ENCODE measurements at regions not wholly inside any gene's neighbourhood (a gene's known extent, or its start where the extent isn't known, plus 50 kb on each side); places are given as distances from the start of the nearest gene placed in this dataset.

DNA sequence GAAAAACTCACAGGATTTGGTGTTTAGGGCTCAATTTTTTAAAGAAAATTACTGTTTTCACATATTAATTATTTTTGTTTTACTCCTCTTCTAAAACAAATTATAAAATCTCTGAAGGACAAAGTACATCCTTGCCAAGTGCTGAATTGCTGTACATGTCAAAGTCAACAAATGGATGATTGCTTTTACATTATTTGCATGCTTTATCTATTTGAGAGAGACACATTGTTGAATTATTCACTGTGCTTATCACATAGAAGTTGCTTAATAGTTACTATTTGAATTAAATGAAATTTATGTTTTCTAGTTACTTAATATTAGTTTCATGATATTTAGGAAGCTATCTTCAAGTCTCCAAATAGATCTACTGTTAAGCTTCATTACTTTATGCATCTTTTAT lies 318.6 kb upstream of the PTCHD4 start:
- no peaks in the 10 kb centered on the region for H3K36me3 ChIP-seq
- no peaks in the 10 kb centered on the region for H3K27me3 ChIP-seq

DNA sequence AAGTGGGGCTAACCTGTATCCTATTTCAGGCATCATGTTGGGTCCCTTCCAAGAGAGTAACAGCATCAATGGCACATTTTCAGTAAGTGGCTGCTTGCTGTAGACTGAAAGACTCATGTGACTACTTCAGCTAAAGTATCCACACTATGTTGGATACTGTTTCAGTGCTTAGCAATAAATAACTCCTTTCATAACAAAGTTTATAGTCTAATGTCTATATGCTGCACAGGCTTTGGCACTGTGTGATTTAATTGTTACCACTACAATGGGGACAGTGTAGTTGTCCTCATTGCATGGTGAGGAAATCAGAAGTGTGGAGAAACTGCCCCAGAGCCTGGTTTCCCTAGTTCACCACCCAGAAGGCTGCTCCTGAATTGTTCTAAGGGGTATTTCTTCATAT lies 318.0 kb upstream of the PTCHD4 start:
- DNase-seq (ENCODE audit: low spot score), result no peak
- no peaks in the 10 kb centered on the region for H3K36me3 ChIP-seq

More for the DNA sequence above, 318.6 kb upstream of the PTCHD4 start:
- DNase-seq (ENCODE audit: low spot score), result no peak
- TF ChIP-seq, protein P1, sequence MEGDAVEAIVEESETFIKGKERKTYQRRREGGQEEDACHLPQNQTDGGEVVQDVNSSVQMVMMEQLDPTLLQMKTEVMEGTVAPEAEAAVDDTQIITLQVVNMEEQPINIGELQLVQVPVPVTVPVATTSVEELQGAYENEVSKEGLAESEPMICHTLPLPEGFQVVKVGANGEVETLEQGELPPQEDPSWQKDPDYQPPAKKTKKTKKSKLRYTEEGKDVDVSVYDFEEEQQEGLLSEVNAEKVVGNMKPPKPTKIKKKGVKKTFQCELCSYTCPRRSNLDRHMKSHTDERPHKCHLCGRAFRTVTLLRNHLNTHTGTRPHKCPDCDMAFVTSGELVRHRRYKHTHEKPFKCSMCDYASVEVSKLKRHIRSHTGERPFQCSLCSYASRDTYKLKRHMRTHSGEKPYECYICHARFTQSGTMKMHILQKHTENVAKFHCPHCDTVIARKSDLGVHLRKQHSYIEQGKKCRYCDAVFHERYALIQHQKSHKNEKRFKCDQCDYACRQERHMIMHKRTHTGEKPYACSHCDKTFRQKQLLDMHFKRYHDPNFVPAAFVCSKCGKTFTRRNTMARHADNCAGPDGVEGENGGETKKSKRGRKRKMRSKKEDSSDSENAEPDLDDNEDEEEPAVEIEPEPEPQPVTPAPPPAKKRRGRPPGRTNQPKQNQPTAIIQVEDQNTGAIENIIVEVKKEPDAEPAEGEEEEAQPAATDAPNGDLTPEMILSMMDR (IDR thresholded peaks at IDR 0.05), result no peak
- Histone ChIP-seq H3K9me3 (no peaks in the 10 kb centered on the region), H3K27ac (no peak overlapping the region), H3K4me1 (no peaks in the 10 kb centered on the region), H3K4me3 (no peak overlapping the region)

DNA sequence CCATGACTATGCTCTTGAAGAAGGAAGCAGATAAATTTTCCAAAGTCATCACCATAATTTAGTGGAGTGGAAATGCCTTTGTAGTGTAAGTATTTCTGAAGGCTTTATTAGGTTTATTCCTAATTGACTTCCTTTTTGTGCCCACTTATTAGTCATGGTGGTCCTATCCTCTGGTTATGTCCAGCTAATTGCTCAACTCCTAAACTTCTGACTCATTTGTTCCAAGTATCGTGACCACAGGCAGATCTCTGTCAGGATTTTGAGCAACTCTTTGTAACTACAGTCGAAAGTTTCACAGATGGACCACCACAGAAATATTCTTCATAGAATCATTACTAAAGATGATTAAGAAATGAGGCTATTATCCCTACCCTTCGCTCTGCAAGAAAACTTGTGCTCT lies 315.6 kb upstream of the PTCHD4 start:
- Histone ChIP-seq H3K27me3 (no peaks in the 10 kb centered on the region), H3K4me3 (no peak overlapping the region), H3K4me1 (no peaks in the 10 kb centered on the region), H3K36me3 (no peaks in the 10 kb centered on the region), H3K27ac (no peak overlapping the region), H3K9me3 (no peaks in the 10 kb centered on the region)
- DNase-seq (ENCODE audit: low spot score), result no peak
- TF ChIP-seq, protein P1 (IDR thresholded peaks at IDR 0.05), result no peak

More for the DNA sequence above, 318.0 kb upstream of the PTCHD4 start:
- Histone ChIP-seq H3K4me3 (no peak overlapping the region), H3K4me1 (no peaks in the 10 kb centered on the region), H3K27ac (no peak overlapping the region), H3K27me3 (no peaks in the 10 kb centered on the region), H3K9me3 (no peaks in the 10 kb centered on the region)
- TF ChIP-seq, protein P1 (IDR thresholded peaks at IDR 0.05), result no peak

DNA sequence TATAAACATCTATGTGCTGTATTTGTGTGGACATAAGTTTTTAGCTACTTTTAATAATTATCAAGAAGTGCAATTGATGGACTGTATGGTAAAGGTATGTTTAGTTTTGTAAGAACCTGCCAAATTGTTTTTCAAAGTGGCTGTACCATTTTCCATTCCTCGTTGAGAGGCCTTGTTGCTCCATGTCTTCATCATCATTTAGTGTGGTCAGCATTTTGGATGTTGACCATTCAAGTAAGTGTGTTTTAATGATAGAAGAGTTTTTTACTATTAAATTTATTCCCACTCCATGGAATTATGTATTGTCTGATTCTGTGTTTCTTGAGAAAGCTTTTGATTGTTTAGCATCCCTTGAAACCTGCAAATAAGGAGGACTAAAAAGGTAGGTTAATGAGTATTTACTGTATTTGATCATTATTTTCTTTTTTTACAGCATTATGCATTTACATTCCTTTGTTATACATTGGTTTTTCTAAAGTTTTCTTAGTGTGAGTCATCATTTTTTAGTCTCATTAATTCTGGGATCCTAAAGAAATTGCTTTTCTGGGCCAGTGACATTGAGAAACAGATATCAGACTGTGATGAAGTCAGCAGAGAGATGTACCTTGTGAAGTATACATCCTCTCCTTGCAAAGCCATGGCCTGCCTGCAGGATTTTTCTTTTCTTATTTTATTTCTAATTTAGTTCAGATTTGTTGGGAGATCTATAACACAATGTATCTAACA lies 312.8 kb upstream of the PTCHD4 start:
- Histone ChIP-seq H3K27ac (no peak overlapping the region), H3K9me3 (no peaks in the 10 kb centered on the region), H3K27me3 (no peaks in the 10 kb centered on the region), H3K36me3 (no peaks in the 10 kb centered on the region), H3K4me1 (no peaks in the 10 kb centered on the region), H3K4me3 (no peak overlapping the region)
- TF ChIP-seq, protein P1 (IDR thresholded peaks at IDR 0.05), result no peak
- DNase-seq (ENCODE audit: low spot score), result no peak

DNA sequence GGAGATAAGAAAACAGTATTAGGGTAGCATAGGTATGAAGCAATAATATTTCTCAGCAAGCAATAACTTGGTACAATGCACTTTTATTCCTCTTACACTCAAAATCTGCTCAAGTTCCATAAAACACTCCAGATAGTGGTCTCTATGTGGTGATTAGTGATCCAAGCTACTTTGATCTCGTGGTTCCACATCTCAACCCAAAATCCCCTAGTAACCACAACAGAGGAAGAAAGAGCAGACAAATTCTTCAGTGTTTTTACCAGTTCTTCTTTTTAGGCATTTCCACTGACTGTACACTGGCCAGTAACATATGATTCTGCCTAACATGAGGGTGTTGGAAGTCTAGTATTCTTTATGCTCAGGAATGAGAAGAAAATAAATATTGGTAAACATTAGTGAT lies 309.0 kb upstream of the PTCHD4 start:
- Histone ChIP-seq H3K4me1 (no peaks in the 10 kb centered on the region), H3K27me3 (no peaks in the 10 kb centered on the region), H3K9me3 (no peaks in the 10 kb centered on the region), H3K36me3 (no peaks in the 10 kb centered on the region), H3K4me3 (no peak overlapping the region), H3K27ac (no peak overlapping the region)
- no peak for DNase-seq (ENCODE audit: low spot score)
- TF ChIP-seq, protein P1 (IDR thresholded peaks at IDR 0.05), result no peak

DNA sequence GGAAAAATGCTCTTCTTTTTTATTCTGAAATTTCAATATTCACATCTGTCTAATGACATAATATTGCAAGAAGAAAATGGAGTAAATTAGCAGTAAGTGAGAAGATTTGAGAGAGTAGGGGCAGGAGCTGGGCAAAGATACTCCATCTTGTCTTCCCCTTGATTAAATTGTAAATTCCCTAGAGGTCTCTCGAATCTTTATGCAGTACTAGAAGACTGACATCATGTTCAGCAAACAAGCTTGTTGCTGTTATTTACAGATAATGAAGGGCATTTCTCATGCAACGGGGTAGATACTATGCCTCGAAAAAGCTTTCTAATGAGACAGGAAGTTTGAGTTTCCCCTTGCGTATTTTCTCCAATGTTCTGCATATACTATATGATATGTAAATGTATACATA lies 306.9 kb upstream of the PTCHD4 start:
- Histone ChIP-seq H3K4me3 (no peak overlapping the region), H3K9me3 (no peaks in the 10 kb centered on the region), H3K27me3 (no peaks in the 10 kb centered on the region), H3K4me1 (no peaks in the 10 kb centered on the region), H3K36me3 (no peaks in the 10 kb centered on the region), H3K27ac (no peak overlapping the region)
- TF ChIP-seq, protein P1 (IDR thresholded peaks at IDR 0.05), result no peak
- no peak for DNase-seq (ENCODE audit: low spot score)
